ENCODE measurements at regions not wholly inside any gene's neighbourhood (a gene's known extent, or its start where the extent isn't known, plus 50 kb on each side); places are given as distances from the start of the nearest gene placed in this dataset.
A peak's percentile ranks its signal among the peaks of the same experiment; 100 is the strongest.

DNA sequence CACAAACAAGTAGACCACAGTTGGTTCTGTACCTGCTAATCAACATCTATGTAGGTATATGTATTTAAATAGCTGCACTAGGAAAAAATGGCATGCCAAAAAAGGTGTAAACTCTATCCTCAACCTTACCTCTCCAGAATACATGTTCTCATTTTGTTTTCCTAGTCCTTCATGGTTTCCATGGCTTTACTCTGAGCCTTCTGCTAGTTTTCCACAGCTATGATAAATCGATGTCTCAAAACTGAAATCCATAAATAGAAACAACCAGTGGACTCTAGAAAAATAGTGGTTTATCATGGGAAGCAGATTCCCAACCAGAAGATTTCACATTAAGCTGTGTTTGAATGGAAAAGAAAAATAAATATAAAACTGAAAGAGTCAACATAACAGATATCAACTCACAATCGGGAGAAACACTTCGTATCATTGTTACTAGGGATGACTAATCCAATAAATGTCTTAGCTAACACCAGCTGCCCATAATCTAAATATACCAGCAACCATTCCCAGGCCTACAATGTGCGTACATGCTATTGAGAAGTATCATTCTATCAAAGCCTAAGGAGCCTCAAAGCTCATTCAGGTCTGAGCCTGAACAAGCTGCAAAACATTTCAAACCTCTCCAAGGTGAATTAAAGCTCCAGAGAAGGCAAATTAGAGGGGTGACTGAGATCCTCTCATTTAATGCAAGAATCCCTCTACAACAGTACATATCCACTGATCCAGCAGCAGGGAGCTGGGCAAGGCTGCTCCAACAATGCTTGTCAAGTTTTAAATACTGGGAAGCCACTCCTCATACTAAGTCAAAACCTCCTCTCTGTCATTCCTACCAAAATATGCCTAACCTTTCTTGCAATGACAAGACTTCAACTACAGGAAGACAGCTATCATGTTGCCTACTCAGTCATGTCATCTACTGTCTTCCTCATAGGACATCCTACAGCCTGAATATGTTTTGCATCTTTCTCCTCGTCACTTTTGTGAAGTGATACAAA lies 90.2 kb downstream of the KCTD12 start:
- TF ChIP-seq, protein P1, sequence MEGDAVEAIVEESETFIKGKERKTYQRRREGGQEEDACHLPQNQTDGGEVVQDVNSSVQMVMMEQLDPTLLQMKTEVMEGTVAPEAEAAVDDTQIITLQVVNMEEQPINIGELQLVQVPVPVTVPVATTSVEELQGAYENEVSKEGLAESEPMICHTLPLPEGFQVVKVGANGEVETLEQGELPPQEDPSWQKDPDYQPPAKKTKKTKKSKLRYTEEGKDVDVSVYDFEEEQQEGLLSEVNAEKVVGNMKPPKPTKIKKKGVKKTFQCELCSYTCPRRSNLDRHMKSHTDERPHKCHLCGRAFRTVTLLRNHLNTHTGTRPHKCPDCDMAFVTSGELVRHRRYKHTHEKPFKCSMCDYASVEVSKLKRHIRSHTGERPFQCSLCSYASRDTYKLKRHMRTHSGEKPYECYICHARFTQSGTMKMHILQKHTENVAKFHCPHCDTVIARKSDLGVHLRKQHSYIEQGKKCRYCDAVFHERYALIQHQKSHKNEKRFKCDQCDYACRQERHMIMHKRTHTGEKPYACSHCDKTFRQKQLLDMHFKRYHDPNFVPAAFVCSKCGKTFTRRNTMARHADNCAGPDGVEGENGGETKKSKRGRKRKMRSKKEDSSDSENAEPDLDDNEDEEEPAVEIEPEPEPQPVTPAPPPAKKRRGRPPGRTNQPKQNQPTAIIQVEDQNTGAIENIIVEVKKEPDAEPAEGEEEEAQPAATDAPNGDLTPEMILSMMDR (IDR thresholded peaks at IDR 0.05) = no peak
- TF ChIP-seq POLR2A (IDR thresholded peaks at IDR 0.05) (no peak), EP300 (IDR thresholded peaks at IDR 0.05) (no peak)
- H3K27ac ChIP-seq = no peak overlapping the region
- no peaks in the 10 kb centered on the region for H3K9me3 ChIP-seq
- H3K4me3 ChIP-seq = no peak overlapping the region
- no peaks in the 10 kb centered on the region for H3K36me3 ChIP-seq
- WGBS, 3 donors = 47 to 63% (median 50%) methylated on average over 5 of the region's 5 CpGs
- intact Hi-C loops (cut with DNase I) = no loop called here
- no peak for DNase-seq
- no peaks in the 10 kb centered on the region for H3K27me3 ChIP-seq
- H3K4me1 ChIP-seq (ENCODE audit: insufficient read depth) = no peaks in the 10 kb centered on the region

- H3K36me3 ChIP-seq = no peaks in the 10 kb centered on the region
- H3K9me3 ChIP-seq = no peaks in the 10 kb centered on the region
- no peaks in the 10 kb centered on the region for H3K4me1 ChIP-seq (ENCODE audit: insufficient read depth)
- TF ChIP-seq, protein P1 (IDR thresholded peaks at IDR 0.05) = no peak
- TF ChIP-seq EP300 (IDR thresholded peaks at IDR 0.05) (no peak), POLR2A (IDR thresholded peaks at IDR 0.05) (no peak)
- H3K4me3 ChIP-seq = no peak overlapping the region
- H3K27ac ChIP-seq = no peak overlapping the region
- peak in 2 of 5 donors; percentile 18 to 38 for DNase-seq
- intact Hi-C loops (cut with DNase I) = no loop called here
- no peaks in the 10 kb centered on the region for H3K27me3 ChIP-seq
- 4 to 10% (median 6%) methylated on average over 4 of the region's 4 CpGs for WGBS, 3 donors
These were observed 93.4 kb downstream of the KCTD12 start for GRCh38 chr13:76792731-76793347.

- 81 to 87% (median 86%) methylated on average over 10 of the region's 10 CpGs for WGBS, 3 donors
- Histone ChIP-seq H3K4me1 (ENCODE audit: insufficient read depth) (no peaks in the 10 kb centered on the region), H3K27me3 (no peaks in the 10 kb centered on the region), H3K36me3 (no peaks in the 10 kb centered on the region), H3K4me3 (no peak overlapping the region), H3K9me3 (no peaks in the 10 kb centered on the region), H3K27ac (no peak overlapping the region)
- TF ChIP-seq POLR2A (IDR thresholded peaks at IDR 0.05) (no peak), EP300 (IDR thresholded peaks at IDR 0.05) (no peak)
- TF ChIP-seq, protein P1 (IDR thresholded peaks at IDR 0.05) = no peak
- no peak for DNase-seq
- intact Hi-C loops (cut with DNase I) = no loop called here
These were observed 95.0 kb downstream of the KCTD12 start for GRCh38 chr13:76790980-76791819.

DNA sequence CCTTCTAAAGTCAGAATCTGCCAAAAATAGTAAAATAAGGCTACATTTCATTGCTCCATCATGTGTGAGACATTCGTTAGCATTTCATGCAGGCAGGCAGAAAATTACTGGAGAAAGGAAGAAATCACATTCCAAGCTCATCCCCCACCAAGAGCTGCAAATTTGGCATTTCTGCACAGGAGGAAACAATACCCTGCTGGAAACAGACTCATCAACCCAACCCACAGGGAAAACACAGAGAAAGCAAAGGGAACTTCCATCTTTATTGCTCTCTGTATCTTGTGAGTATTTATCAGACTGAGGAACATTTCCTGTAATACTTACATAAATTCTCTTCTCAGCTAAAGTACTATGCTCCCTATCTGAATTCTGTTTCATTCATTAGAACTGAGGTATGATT lies 95.7 kb downstream of the KCTD12 start:
- 11 to 46% (median 18%) methylated on average over 1 of the region's 1 CpG for WGBS, 3 donors
- H3K27ac ChIP-seq = no peak overlapping the region

More for the DNA sequence above, 95.7 kb downstream of the KCTD12 start:
- no peak overlapping the region for H3K4me3 ChIP-seq
- no peaks in the 10 kb centered on the region for H3K36me3 ChIP-seq
- no peaks in the 10 kb centered on the region for H3K9me3 ChIP-seq
- TF ChIP-seq EP300 (IDR thresholded peaks at IDR 0.05) (no peak), POLR2A (IDR thresholded peaks at IDR 0.05) (no peak)
- TF ChIP-seq, protein P1 (IDR thresholded peaks at IDR 0.05) = no peak
- DNase-seq = no peak
- H3K27me3 ChIP-seq = no peaks in the 10 kb centered on the region
- no peaks in the 10 kb centered on the region for H3K4me1 ChIP-seq (ENCODE audit: insufficient read depth)
- intact Hi-C loops (cut with DNase I) = no loop called here

All from ovary (tissue), 7 donors.